DND-41 (cell line): ENCODE measurements at regions not wholly inside any gene's neighbourhood (a gene's known extent, or its start where the extent isn't known, plus 50 kb on each side); places are given as distances from the start of the nearest gene placed in this dataset.

ENCODE experiments used
- ATAC-seq: fragments of 200-7000 bp; cut with Tn5 transposase; 3 replicates; pipeline ENCODE4 v1.9.1; 2021; ENCODE audit warnings: low read depth; ENCODE audit not compliant: insufficient read depth
- DNase-seq: peaks from one replicate; pipeline ENCODE4 v3.0.0-alpha.2; 2020
- H2AFZ ChIP-seq: 2 replicates; pipeline ENCODE4 v1.6.0; 2012; ENCODE audit warnings: low read depth, low read length
- H3K27ac ChIP-seq: 2 replicates; pipeline ENCODE4 v1.5.1; 2012; ENCODE audit warnings: low read length, inconsistent platforms
- H3K27me3 ChIP-seq: fragments of 200-600 bp; sonication (generic); 2 replicates; pipeline ENCODE4 v1.6.0; 2012; ENCODE audit warnings: low read length, mild to moderate bottlenecking, inconsistent platforms; ENCODE audit not compliant: insufficient read depth, poor library complexity
- H3K36me3 ChIP-seq: 2 replicates; pipeline ENCODE4 v1.5.1; 2012; ENCODE audit warnings: low read length, inconsistent platforms; ENCODE audit not compliant: insufficient read depth
- H3K4me1 ChIP-seq: 2 replicates; pipeline ENCODE4 v1.5.1; 2012; ENCODE audit warnings: mild to moderate bottlenecking, low read length; ENCODE audit not compliant: insufficient read depth
- H3K4me2 ChIP-seq: 2 replicates; pipeline ENCODE4 v1.6.0; 2012; ENCODE audit warnings: mild to moderate bottlenecking, moderate library complexity, low read length, inconsistent platforms; ENCODE audit not compliant: insufficient read depth
- H3K4me3 ChIP-seq, 2 experiments: fragments of 200-600 bp in 1 of 2; shearing (Covaris generic) in 1 of 2; 2 replicates each; pipeline ENCODE4 v1.5.1; 2012 to 2016; ENCODE audit warnings: inconsistent platforms in 2 of 2, low read length in 2 of 2, mild to moderate bottlenecking in 2 of 2, low read depth in 1 of 2, moderate library complexity in 1 of 2
- H3K79me2 ChIP-seq: 2 replicates; pipeline ENCODE4 v1.6.0; 2012; ENCODE audit warnings: low read length, inconsistent platforms; ENCODE audit not compliant: insufficient read depth
- H3K9ac ChIP-seq: 2 replicates; pipeline ENCODE4 v1.6.0; 2012; ENCODE audit warnings: low read depth, mild to moderate bottlenecking, inconsistent platforms, low read length, moderate library complexity
- H3K9me3 ChIP-seq: 2 replicates; pipeline ENCODE4 v1.5.1; 2012; ENCODE audit warnings: low read length, moderate library complexity, mild to moderate bottlenecking, inconsistent platforms; ENCODE audit not compliant: insufficient read depth, severe bottlenecking
- H4K20me1 ChIP-seq: 2 replicates; pipeline ENCODE4 v1.6.0; 2012; ENCODE audit warnings: low read length; ENCODE audit not compliant: insufficient read depth
- CTCF ChIP-seq: IDR thresholded peaks from 2 replicates; pipeline ENCODE4 v1.5.1; 2012; ENCODE audit warnings: borderline replicate concordance, low read length, moderate library complexity, mild to moderate bottlenecking; ENCODE audit not compliant: poor library complexity, severe bottlenecking; ENCODE audit errors: extremely low read depth
- EZH2 ChIP-seq: IDR thresholded peaks from 3 replicates; pipeline ENCODE4 v1.6.1; 2012; ENCODE audit warnings: borderline replicate concordance, low read depth, mild to moderate bottlenecking, moderate library complexity, low read length, inconsistent platforms; ENCODE audit not compliant: severe bottlenecking

- Histone ChIP-seq H3K27me3 (no peaks in the 10 kb centered on the region), H2AFZ (peak overlapping the region; percentile 41), H3K36me3 (no peaks in the 10 kb centered on the region), H3K9ac (no peak overlapping the region), H3K79me2 (no peaks in the 10 kb centered on the region), H3K4me3 (no peak overlapping the region), H3K4me1 (peaks cover 32% of the 10 kb centered on the region), H3K4me2 (no peak overlapping the region), H3K27ac (peak overlapping the region; percentile 60), H3K9me3 (peaks cover 7% of the 10 kb centered on the region), H4K20me1 (no peaks in the 10 kb centered on the region)
- peak; percentile 79 for ATAC-seq
- TF ChIP-seq CTCF (peak; percentile 20), EZH2 (no peak)
- DNase-seq: peak; percentile 44
Measured at GRCh38 chr3:162370141-162370540, 873.5 kb downstream of the OTOL1 start.

- H2AFZ ChIP-seq: no peak overlapping the region
- H3K4me1 ChIP-seq: no peaks in the 10 kb centered on the region
- ATAC-seq (no peak), DNase-seq (no peak)
- H3K79me2 ChIP-seq: no peaks in the 10 kb centered on the region
- TF ChIP-seq EZH2: no peak
- no peak for TF ChIP-seq CTCF
- H3K27me3 ChIP-seq: no peaks in the 10 kb centered on the region
- H4K20me1 ChIP-seq: no peaks in the 10 kb centered on the region
- no peak overlapping the region for H3K4me3 ChIP-seq
- H3K4me2 ChIP-seq: no peak overlapping the region
- H3K27ac ChIP-seq: no peak overlapping the region
- H3K9me3 ChIP-seq: peaks cover 7% of the 10 kb centered on the region
- H3K9ac ChIP-seq: no peak overlapping the region
- H3K36me3 ChIP-seq: no peaks in the 10 kb centered on the region
Measured at GRCh38 chr3:162376761-162377160, 880.2 kb downstream of the OTOL1 start.

GRCh38 chr3:162377608-162378007, 881.0 kb downstream of the OTOL1 start:
- DNase-seq (no peak), ATAC-seq (no peak)
- Histone ChIP-seq H3K27me3 (no peaks in the 10 kb centered on the region), H3K4me3 (no peak overlapping the region), H4K20me1 (no peaks in the 10 kb centered on the region), H3K9me3 (peaks cover 7% of the 10 kb centered on the region), H3K79me2 (no peaks in the 10 kb centered on the region), H2AFZ (no peak overlapping the region), H3K9ac (no peak overlapping the region), H3K4me2 (no peak overlapping the region), H3K4me1 (no peaks in the 10 kb centered on the region), H3K36me3 (no peaks in the 10 kb centered on the region), H3K27ac (no peak overlapping the region)
- TF ChIP-seq EZH2: no peak

GRCh38 chr3:162385387-162385786, 888.8 kb downstream of the OTOL1 start:
- DNase-seq: no peak
- Histone ChIP-seq H3K27me3 (no peaks in the 10 kb centered on the region), H4K20me1 (no peaks in the 10 kb centered on the region), H3K27ac (no peak overlapping the region), H3K4me3 (no peak overlapping the region), H3K9ac (no peak overlapping the region), H3K4me1 (no peaks in the 10 kb centered on the region), H3K4me2 (no peak overlapping the region), H2AFZ (no peak overlapping the region), H3K9me3 (peaks cover 2% of the 10 kb centered on the region), H3K79me2 (no peaks in the 10 kb centered on the region), H3K36me3 (no peaks in the 10 kb centered on the region)
- TF ChIP-seq CTCF (no peak), EZH2 (no peak)
- ATAC-seq: no peak
